Head of caudate nucleus (tissue), 42 donors: ENCODE measurements at regions not wholly inside any gene's neighbourhood (a gene's known extent, or its start where the extent isn't known, plus 50 kb on each side); places are given as distances from the start of the nearest gene placed in this dataset.

ENCODE experiments used
- DNase-seq, 42 donors: peaks; one replicate each; pipeline versions ENCODE4 v3.0.0 to v3.0.0-alpha.2; 2020 to 2021; ENCODE audit warnings: mixed read lengths in 7 of 42
- intact Hi-C: fragments of 100-400 bp; cut with DNase I; formaldehyde crosslinking; loops from one replicate; pipeline ENCODE4 v1.15.0; 2022

- DNase-seq: no peak
Observed at GRCh38 chr3:113129168-113129567, 82.2 kb upstream of the BOC start.

GRCh38 chr3:113132571-113132996 is 78.8 kb upstream of the BOC start:
- no peak for DNase-seq
- intact Hi-C loops: no loop called here

More at GRCh38 chr3:113129168-113129567, 82.2 kb upstream of the BOC start:
- intact Hi-C loops: no loop called here

GRCh38 chr3:113133140-113133539 is 78.2 kb upstream of the BOC start:
- intact Hi-C loops: no loop called here
- DNase-seq: no peak

- no peak for DNase-seq
Observed at GRCh38 chr3:113136071-113136470, 75.3 kb upstream of the BOC start.

GRCh38 chr3:113136544-113136943 is 74.8 kb upstream of the BOC start:
- intact Hi-C loops: no loop called here
- DNase-seq: no peak

More at GRCh38 chr3:113136071-113136470, 75.3 kb upstream of the BOC start:
- intact Hi-C loops: no loop called here

GRCh38 chr3:113138839-113139743 is 72.3 kb upstream of the BOC start:
- intact Hi-C loops: no loop called here
- DNase-seq: no peak

GRCh38 chr3:113140876-113141275 is 70.5 kb upstream of the BOC start:
- no peak for DNase-seq
- intact Hi-C loops: no loop called here

GRCh38 chr3:113141543-113141942 is 69.8 kb upstream of the BOC start:
- intact Hi-C loops: no loop called here
- no peak for DNase-seq

- intact Hi-C loops: no loop called here
- no peak for DNase-seq
Observed at GRCh38 chr3:113142476-113142875, 68.9 kb upstream of the BOC start.

GRCh38 chr3:113143353-113143752 is 68.0 kb upstream of the BOC start:
- DNase-seq: no peak

GRCh38 chr3:113147681-113148261 is 63.6 kb upstream of the BOC start:
- no peak for DNase-seq
- intact Hi-C loops: no loop called here

More at GRCh38 chr3:113143353-113143752, 68.0 kb upstream of the BOC start:
- intact Hi-C loops: no loop called here

GRCh38 chr3:113148284-113148683 is 63.1 kb upstream of the BOC start:
- intact Hi-C loops: no loop called here
- no peak for DNase-seq

GRCh38 chr3:113150250-113150649 is 61.1 kb upstream of the BOC start:
- no peak for DNase-seq
- intact Hi-C loops: no loop called here

GRCh38 chr3:113151461-113152031 is 59.8 kb upstream of the BOC start:
- DNase-seq: no peak
- intact Hi-C loops: no loop called here

GRCh38 chr3:113152849-113153248 is 58.5 kb upstream of the BOC start:
- no peak for DNase-seq
- intact Hi-C loops: no loop called here

GRCh38 chr3:113153499-113154107 is 57.8 kb upstream of the BOC start:
- DNase-seq: no peak
- intact Hi-C loops: no loop called here

- DNase-seq: no peak
- intact Hi-C loops: no loop called here
Observed at GRCh38 chr3:113156816-113157333, 54.5 kb upstream of the BOC start.

- DNase-seq: no peak
- intact Hi-C loops: no loop called here
Observed at GRCh38 chr3:113157408-113158030, 53.8 kb upstream of the BOC start.

GRCh38 chr3:113158171-113158570 is 53.2 kb upstream of the BOC start:
- intact Hi-C loops: no loop called here
- DNase-seq: no peak
